GM18868 (cell line): ENCODE measurements at regions not wholly inside any gene's neighbourhood (a gene's known extent, or its start where the extent isn't known, plus 50 kb on each side); places are given as distances from the start of the nearest gene placed in this dataset.

ENCODE experiments used
- ATAC-seq: cut with Tn5 transposase; IDR thresholded peaks from one replicate; pipeline ENCODE4 v1.9.1; 2021; ENCODE audit warnings: mild to moderate bottlenecking, moderate library complexity; ENCODE audit not compliant: unreplicated experiment

- ATAC-seq = no peak
Measured at GRCh38 chr6:74956559-74957428, 249.1 kb downstream of the COL12A1 start.

GRCh38 chr6:74953708-74954107, 252.1 kb downstream of the COL12A1 start:
- ATAC-seq = no peak

- no peak for ATAC-seq
Measured at GRCh38 chr6:74946961-74947360, 258.9 kb downstream of the COL12A1 start.

- no peak for ATAC-seq
Measured at GRCh38 chr6:74942130-74942529, 263.7 kb downstream of the COL12A1 start.

GRCh38 chr6:74941424-74941823, 264.4 kb downstream of the COL12A1 start:
- no peak for ATAC-seq

GRCh38 chr6:74939721-74940620, 265.9 kb downstream of the COL12A1 start:
- no peak for ATAC-seq

GRCh38 chr6:74939151-74939708, 266.6 kb downstream of the COL12A1 start:
- no peak for ATAC-seq

GRCh38 chr6:74937936-74938335, 267.9 kb downstream of the COL12A1 start:
- ATAC-seq = no peak

GRCh38 chr6:74936886-74937285, 269.0 kb downstream of the COL12A1 start:
- no peak for ATAC-seq

GRCh38 chr6:74932232-74932888, 273.5 kb downstream of the COL12A1 start:
- ATAC-seq = no peak

- no peak for ATAC-seq
Measured at GRCh38 chr6:74931558-74931957, 274.3 kb downstream of the COL12A1 start.

GRCh38 chr6:74928203-74928602, 277.6 kb downstream of the COL12A1 start:
- ATAC-seq = no peak

- ATAC-seq = no peak
Measured at GRCh38 chr6:74927299-74927698, 278.6 kb downstream of the COL12A1 start.

GRCh38 chr6:74925683-74926082, 280.2 kb downstream of the COL12A1 start:
- ATAC-seq = peak; percentile 77

- ATAC-seq = no peak
Measured at GRCh38 chr6:74914888-74915287, 291.0 kb downstream of the COL12A1 start.

- no peak for ATAC-seq
Measured at GRCh38 chr6:74912234-74912633, 293.6 kb downstream of the COL12A1 start.

GRCh38 chr6:74902846-74903245, 303.0 kb downstream of the COL12A1 start:
- no peak for ATAC-seq

- no peak for ATAC-seq
Measured at GRCh38 chr6:74902089-74902488, 303.8 kb downstream of the COL12A1 start.

- ATAC-seq = no peak
Measured at GRCh38 chr6:74901576-74901975, 304.3 kb downstream of the COL12A1 start.

GRCh38 chr6:74899416-74899815, 306.4 kb downstream of the COL12A1 start:
- no peak for ATAC-seq

GRCh38 chr6:74892091-74892490, 313.8 kb downstream of the COL12A1 start:
- ATAC-seq = no peak
